Lung (tissue), 11 donors: ENCODE measurements at regions not wholly inside any gene's neighbourhood (a gene's known extent, or its start where the extent isn't known, plus 50 kb on each side); places are given as distances from the start of the nearest gene placed in this dataset.

ENCODE experiments used
- ATAC-seq: fragments of 200-7000 bp; cut with Tn5 transposase; one replicate; pipeline ENCODE4 v1.9.1; 2020; ENCODE audit warnings: moderate number of reproducible peaks; ENCODE audit not compliant: insufficient read depth, low FRiP score
- DNase-seq, 3 donors: peaks; one replicate each; pipeline ENCODE4 v3.0.0-alpha.2; 2013 to 2017
- H3K27ac ChIP-seq, 2 donors: one replicate each; pipeline ENCODE4 v1.5.1; 2013; ENCODE audit warnings: mild to moderate bottlenecking in 2 of 2, moderate library complexity in 2 of 2, control low read depth in 1 of 2, inconsistent platforms in 1 of 2, low read depth in 1 of 2, low read length in 1 of 2
- H3K27me3 ChIP-seq, 3 donors: one replicate each; pipeline ENCODE4 v1.5.1; 2013; ENCODE audit warnings: low read length in 2 of 3; ENCODE audit not compliant: control insufficient read depth in 3 of 3, insufficient read depth in 3 of 3
- H3K36me3 ChIP-seq, 4 donors: one replicate each; pipeline ENCODE4 v1.5.1; 2013; ENCODE audit warnings: low read length in 4 of 4, mild to moderate bottlenecking in 1 of 4, moderate library complexity in 1 of 4; ENCODE audit not compliant: control insufficient read depth in 4 of 4, insufficient read depth in 4 of 4
- H3K4me1 ChIP-seq, 5 donors: one replicate each; pipeline ENCODE4 v1.5.1; 2013; ENCODE audit warnings: low read length in 5 of 5, mild to moderate bottlenecking in 2 of 5, moderate library complexity in 1 of 5; ENCODE audit not compliant: control insufficient read depth in 5 of 5, insufficient read depth in 5 of 5
- H3K4me3 ChIP-seq: one replicate; pipeline ENCODE4 v1.5.1; 2013; ENCODE audit warnings: mild to moderate bottlenecking, control low read depth, moderate library complexity
- H3K9ac ChIP-seq, 2 donors: one replicate each; pipeline ENCODE4 v1.5.1; 2013; ENCODE audit warnings: low read length in 2 of 2, control low read depth in 1 of 2; ENCODE audit not compliant: insufficient read depth in 1 of 2
- H3K9me3 ChIP-seq, 4 donors: one replicate each; pipeline ENCODE4 v1.5.1; 2013; ENCODE audit warnings: low read length in 3 of 4, mild to moderate bottlenecking in 1 of 4, moderate library complexity in 1 of 4; ENCODE audit not compliant: control insufficient read depth in 4 of 4, insufficient read depth in 3 of 4
- CTCF ChIP-seq: IDR thresholded peaks from 2 replicates; pipeline ENCODE4 v1.5.1; 2012; ENCODE audit warnings: mild to moderate bottlenecking; ENCODE audit errors: control extremely low read depth, extremely low read depth
- WGBS, 2 donors: extraction: QIAGEN DNeasy Blood & Tissue Kit; methylation state at CpG; one replicate each; pipeline ENCODE4 v1.1.7; 2013; 5-methylcytosine and 5-hydroxymethylcytosine counted together
- donor health status: control.
- donor health status: control.
- donor health status: Bipolar disorder and iron deficiency.
- donor health status: healthy.
- donor health status: DM: yes; HTN: yes; CAD: no.

- Histone ChIP-seq H3K4me3 (no peak overlapping the region), H3K27ac (no peak overlapping the region), H3K36me3 (no peaks in the 10 kb centered on the region), H3K4me1 (peaks cover 0 to 2% (median 0%) of the 10 kb centered on the region in 5 donors), H3K27me3 (no peaks in the 10 kb centered on the region), H3K9me3 (peaks cover 0 to 2% (median 0%) of the 10 kb centered on the region in 4 donors), H3K9ac (no peak overlapping the region)
- TF ChIP-seq CTCF: no peak
- WGBS, 2 donors: 87 to 92% methylated on average over 12 of the region's 12 CpGs
- no peak for DNase-seq
- ATAC-seq: no peak
These were observed 67.9 kb upstream of the ALKAL2 start for GRCh38 chr2:355773-356172.

DNA sequence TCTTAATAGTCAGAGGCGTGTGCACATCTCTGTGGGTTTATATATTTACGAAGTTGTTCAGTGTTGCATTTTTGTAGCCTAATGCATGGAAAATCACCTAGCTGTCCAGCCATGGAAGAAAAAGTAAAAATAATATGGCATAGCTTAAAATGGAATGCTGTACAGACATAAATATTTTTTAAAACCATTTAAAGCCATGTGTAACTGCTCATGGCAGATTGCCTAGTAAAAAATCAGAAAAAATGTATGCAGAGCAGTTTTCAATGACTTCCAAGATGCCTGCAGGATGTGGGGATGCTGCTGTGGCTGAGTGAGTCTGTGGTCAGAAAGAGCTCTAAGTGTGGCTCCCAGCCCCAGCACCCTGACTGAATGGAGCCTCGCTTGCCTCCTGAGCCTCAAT, 64.8 kb upstream of the ALKAL2 start:
- 78 to 90% methylated on average over 3 of the region's 3 CpGs for WGBS, 2 donors
- ATAC-seq: no peak
- peak in 2 of 3 donors; percentile 47 to 71 for DNase-seq

GRCh38 chr2:349390-349789, 61.5 kb upstream of the ALKAL2 start:
- WGBS, 2 donors: 83 to 85% methylated on average over 3 of the region's 3 CpGs
- DNase-seq (no peak), ATAC-seq (no peak)
- no peaks in the 10 kb centered on the region for H3K36me3 ChIP-seq
- H3K4me3 ChIP-seq: no peak overlapping the region
- no peaks in the 10 kb centered on the region for H3K27me3 ChIP-seq
- no peak overlapping the region for H3K9ac ChIP-seq
- H3K27ac ChIP-seq: no peak overlapping the region
- H3K4me1 ChIP-seq: peaks cover 0 to 2% (median 0%) of the 10 kb centered on the region in 5 donors
- H3K9me3 ChIP-seq: peaks cover 0 to 2% (median 0%) of the 10 kb centered on the region in 4 donors
- no peak for TF ChIP-seq CTCF

More for the DNA sequence above, 64.8 kb upstream of the ALKAL2 start:
- H3K27me3 ChIP-seq: no peaks in the 10 kb centered on the region
- no peak overlapping the region for H3K4me3 ChIP-seq
- H3K27ac ChIP-seq: no peak overlapping the region
- peaks cover 0 to 2% (median 0%) of the 10 kb centered on the region in 4 donors for H3K9me3 ChIP-seq
- no peak overlapping the region for H3K9ac ChIP-seq
- TF ChIP-seq CTCF: no peak
- no peaks in the 10 kb centered on the region for H3K36me3 ChIP-seq
- peaks cover 0 to 2% (median 0%) of the 10 kb centered on the region in 5 donors for H3K4me1 ChIP-seq

- H3K4me3 ChIP-seq: no peak overlapping the region
- H3K4me1 ChIP-seq: peaks cover 0 to 2% (median 0%) of the 10 kb centered on the region in 5 donors
- DNase-seq: no peak
- no peaks in the 10 kb centered on the region for H3K9me3 ChIP-seq
- no peak overlapping the region for H3K27ac ChIP-seq
- TF ChIP-seq CTCF: no peak
- no peak for ATAC-seq
- no peak overlapping the region for H3K9ac ChIP-seq
- WGBS, 2 donors: 44 to 65% methylated on average over 8 of the region's 8 CpGs
- H3K27me3 ChIP-seq: peaks cover 0 to 3% (median 0%) of the 10 kb centered on the region in 3 donors
- H3K36me3 ChIP-seq: no peaks in the 10 kb centered on the region
These were observed 60.5 kb upstream of the ALKAL2 start for GRCh38 chr2:348361-348916.
